ENCODE measurements at regions not wholly inside any gene's neighbourhood (a gene's known extent, or its start where the extent isn't known, plus 50 kb on each side); places are given as distances from the start of the nearest gene placed in this dataset.

DNA sequence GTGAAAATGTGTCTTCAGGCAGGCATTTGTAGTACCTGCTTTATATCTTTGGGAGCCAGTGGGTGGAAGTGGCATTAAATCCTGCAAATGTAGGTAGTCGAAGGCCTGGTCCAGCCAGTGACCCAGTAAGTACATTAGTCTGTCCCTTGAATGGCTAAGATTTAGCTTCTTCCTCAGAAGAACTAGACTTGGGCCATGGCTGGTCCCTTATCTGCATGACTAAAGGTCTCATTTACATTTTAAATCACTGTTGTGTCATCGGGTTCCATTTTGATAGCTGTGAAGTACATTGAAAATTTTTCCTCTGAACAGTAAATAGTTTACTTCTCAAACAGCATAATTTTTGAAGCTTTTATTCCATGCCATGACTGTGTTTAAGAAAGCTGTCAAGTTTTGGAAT, 438.4 kb upstream of the KLHL29 start:
- TF ChIP-seq CTCF (conservative IDR thresholded peaks at IDR 0.05), result no peak
- Mint-ChIP-seq H3K27ac (no peak overlapping the region), H3K27me3 (no peaks in the 10 kb centered on the region), H3K9me3 (no peaks in the 10 kb centered on the region), H3K4me3 (no peak overlapping the region), H3K4me1 (ENCODE audit: unreplicated experiment) (no peaks in the 10 kb centered on the region), H3K36me3 (no peaks in the 10 kb centered on the region)
- no peak for DNase-seq (ENCODE audit: extremely low spot score, unreplicated experiment)

DNA sequence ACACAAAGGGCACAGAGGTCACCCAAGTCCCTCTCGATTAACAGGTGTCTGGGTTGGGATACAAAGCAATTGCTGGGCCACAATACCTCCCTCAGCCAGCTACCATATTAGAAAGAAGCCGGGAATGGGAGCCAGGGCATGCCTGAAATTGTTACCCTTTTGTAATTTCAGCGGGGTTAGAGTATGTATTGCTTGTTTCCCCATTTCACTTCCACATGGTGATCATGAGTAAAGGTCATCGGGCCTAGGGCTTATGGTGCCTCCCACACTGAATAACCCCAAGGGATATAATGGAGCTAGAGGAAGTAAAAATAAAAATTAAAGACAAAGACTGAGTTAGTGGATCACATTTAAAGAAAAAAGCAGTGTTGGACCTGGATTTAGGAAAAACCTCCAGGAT, 437.2 kb upstream of the KLHL29 start:
- DNase-seq (ENCODE audit: extremely low spot score, unreplicated experiment), result no peak
- Mint-ChIP-seq H3K27me3 (no peaks in the 10 kb centered on the region), H3K4me1 (ENCODE audit: unreplicated experiment) (peaks cover 3% of the 10 kb centered on the region), H3K36me3 (no peaks in the 10 kb centered on the region), H3K9me3 (no peaks in the 10 kb centered on the region), H3K4me3 (no peak overlapping the region), H3K27ac (no peak overlapping the region)
- no peak for TF ChIP-seq CTCF (conservative IDR thresholded peaks at IDR 0.05)

DNA sequence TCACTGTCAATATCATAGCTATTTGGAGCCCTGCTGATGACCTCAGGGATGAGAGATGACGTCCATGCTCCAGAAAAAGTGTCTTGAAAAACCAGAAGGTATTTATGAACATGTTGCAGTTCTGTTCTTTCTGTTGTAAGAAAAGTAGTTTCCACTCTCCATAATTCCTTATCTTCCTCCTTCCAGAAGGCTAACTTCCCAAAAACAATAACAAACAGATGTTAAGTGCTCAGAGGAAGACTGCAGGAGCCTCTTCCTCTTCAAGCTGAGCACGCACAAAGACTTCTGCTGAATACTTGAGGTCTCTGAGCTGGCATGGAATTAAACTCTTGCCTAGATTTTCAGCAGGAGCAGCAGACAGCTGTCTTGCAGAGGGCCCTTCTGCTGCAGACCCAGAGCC, 434.5 kb upstream of the KLHL29 start:
- Mint-ChIP-seq H3K36me3 (no peaks in the 10 kb centered on the region), H3K9me3 (peaks cover 5% of the 10 kb centered on the region), H3K27ac (no peak overlapping the region), H3K27me3 (no peaks in the 10 kb centered on the region), H3K4me1 (ENCODE audit: unreplicated experiment) (peaks cover 10% of the 10 kb centered on the region), H3K4me3 (no peak overlapping the region)
- TF ChIP-seq CTCF (conservative IDR thresholded peaks at IDR 0.05), result no peak
- no peak for DNase-seq (ENCODE audit: extremely low spot score, unreplicated experiment)

GRCh38 chr2:22952656-22953225, 432.2 kb upstream of the KLHL29 start:
- H3K27me3 Mint-ChIP-seq, result no peaks in the 10 kb centered on the region
- H3K4me1 Mint-ChIP-seq (ENCODE audit: unreplicated experiment), result peaks cover 10% of the 10 kb centered on the region
- TF ChIP-seq CTCF (conservative IDR thresholded peaks at IDR 0.05), result no peak
- no peaks in the 10 kb centered on the region for H3K36me3 Mint-ChIP-seq
- no peak overlapping the region for H3K27ac Mint-ChIP-seq
- DNase-seq (ENCODE audit: extremely low spot score, unreplicated experiment), result no peak
- no peak overlapping the region for H3K4me3 Mint-ChIP-seq
- peaks cover 5% of the 10 kb centered on the region for H3K9me3 Mint-ChIP-seq

DNA sequence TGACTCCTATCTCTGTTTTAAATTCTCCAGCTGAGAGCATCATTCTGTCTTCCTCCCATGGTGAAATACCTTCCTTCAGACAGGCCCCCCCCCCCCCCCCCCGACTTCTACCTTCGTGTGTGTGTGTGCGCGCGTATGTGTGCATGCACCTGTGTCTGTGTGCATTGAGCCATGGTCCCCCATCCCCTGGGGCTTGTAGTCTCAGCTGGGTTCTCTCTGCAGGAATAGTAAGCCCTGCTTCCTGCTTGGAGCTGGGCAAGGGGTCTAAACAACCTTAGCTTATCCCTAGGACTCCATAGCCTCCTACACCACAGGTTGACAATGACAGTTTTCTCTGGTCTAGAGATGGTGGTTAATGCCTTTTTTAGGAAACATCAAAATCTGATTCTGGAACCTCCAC, 427.5 kb upstream of the KLHL29 start:
- DNase-seq (ENCODE audit: extremely low spot score, unreplicated experiment), result no peak
- Mint-ChIP-seq H3K27ac (no peak overlapping the region), H3K36me3 (no peaks in the 10 kb centered on the region), H3K9me3 (peaks cover 5% of the 10 kb centered on the region), H3K4me3 (no peak overlapping the region), H3K4me1 (ENCODE audit: unreplicated experiment) (peaks cover 9% of the 10 kb centered on the region), H3K27me3 (no peaks in the 10 kb centered on the region)
- no peak for TF ChIP-seq CTCF (conservative IDR thresholded peaks at IDR 0.05)

GRCh38 chr2:22958308-22958707, 426.7 kb upstream of the KLHL29 start:
- TF ChIP-seq CTCF (conservative IDR thresholded peaks at IDR 0.05), result no peak
- DNase-seq (ENCODE audit: extremely low spot score, unreplicated experiment), result no peak
- H3K9me3 Mint-ChIP-seq, result peaks cover 5% of the 10 kb centered on the region
- no peak overlapping the region for H3K4me3 Mint-ChIP-seq
- H3K36me3 Mint-ChIP-seq, result no peaks in the 10 kb centered on the region
- peaks cover 5% of the 10 kb centered on the region for H3K4me1 Mint-ChIP-seq (ENCODE audit: unreplicated experiment)
- H3K27me3 Mint-ChIP-seq, result no peaks in the 10 kb centered on the region
- H3K27ac Mint-ChIP-seq, result no peak overlapping the region
